HG02588 (cell line): ENCODE measurements at regions not wholly inside any gene's neighbourhood (a gene's known extent, or its start where the extent isn't known, plus 50 kb on each side); places are given as distances from the start of the nearest gene placed in this dataset.

Source experiments
- ATAC-seq: cut with Tn5 transposase; IDR thresholded peaks from one replicate; pipeline ENCODE4 v1.9.1; 2021; ENCODE audit warnings: mild to moderate bottlenecking, moderate library complexity; ENCODE audit not compliant: unreplicated experiment

GRCh38 chr3:168271932-168272331, 176.2 kb upstream of the GOLIM4 start:
- ATAC-seq, result no peak

DNA sequence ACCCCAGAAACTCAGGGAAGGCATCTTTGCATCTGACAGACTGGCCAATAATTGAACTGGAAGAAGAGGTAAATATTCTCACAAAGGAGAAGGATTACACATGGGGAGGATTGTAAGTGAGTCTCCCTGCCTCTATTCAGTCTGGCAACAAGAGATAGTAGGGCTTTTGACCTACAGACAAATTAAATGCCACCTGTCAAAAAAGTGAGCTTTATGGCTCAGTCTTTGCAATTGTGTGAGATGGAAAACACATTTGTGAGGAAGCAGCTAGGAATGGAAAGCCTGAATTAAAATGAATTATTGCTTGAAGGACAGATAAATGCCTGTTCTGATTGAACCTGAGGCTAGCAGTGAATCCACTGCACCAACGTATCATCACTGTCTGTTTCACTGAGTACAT, 173.3 kb upstream of the GOLIM4 start:
- no peak for ATAC-seq

GRCh38 chr3:168267179-168267578, 171.5 kb upstream of the GOLIM4 start:
- ATAC-seq, result peak; percentile 62

GRCh38 chr3:168266335-168266734, 170.6 kb upstream of the GOLIM4 start:
- ATAC-seq, result no peak

DNA sequence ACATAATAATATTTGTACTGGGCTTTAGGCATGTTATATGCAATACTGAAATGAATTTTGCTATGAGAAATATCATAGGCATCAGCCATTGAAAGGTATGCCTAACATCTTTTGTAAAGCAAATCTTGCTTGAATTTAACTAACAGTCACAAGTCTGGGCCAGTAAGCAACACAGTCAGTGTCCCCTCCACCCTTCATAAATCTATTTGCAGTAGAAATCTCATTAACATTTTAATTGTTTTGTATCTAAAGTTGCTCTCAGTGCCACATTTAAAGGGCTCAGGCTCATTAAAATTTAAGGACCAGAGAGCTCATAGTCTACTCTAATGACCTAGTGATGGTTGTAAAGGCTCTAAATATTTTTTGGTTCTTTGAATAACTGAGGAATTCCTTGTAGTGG, 167.2 kb upstream of the GOLIM4 start:
- no peak for ATAC-seq

DNA sequence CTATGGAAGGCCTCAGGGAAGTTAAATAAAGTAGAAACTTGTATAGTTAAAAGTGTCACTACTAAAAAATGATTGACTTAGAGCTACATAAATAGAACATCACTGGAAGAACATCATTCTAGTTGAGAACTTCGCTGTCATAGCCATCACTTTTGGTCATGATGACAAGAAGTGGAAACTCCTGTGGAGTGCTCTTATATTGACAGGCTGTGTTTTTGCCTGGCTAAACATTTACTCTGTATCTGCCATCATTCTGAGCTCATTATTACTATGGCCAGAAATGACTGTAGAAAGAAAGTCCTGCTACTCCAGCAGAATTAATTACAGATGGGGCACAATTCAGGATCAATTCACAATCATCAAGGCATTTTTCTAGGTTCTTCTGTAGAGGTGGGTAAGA, 165.1 kb upstream of the GOLIM4 start:
- ATAC-seq, result peak; percentile 90

DNA sequence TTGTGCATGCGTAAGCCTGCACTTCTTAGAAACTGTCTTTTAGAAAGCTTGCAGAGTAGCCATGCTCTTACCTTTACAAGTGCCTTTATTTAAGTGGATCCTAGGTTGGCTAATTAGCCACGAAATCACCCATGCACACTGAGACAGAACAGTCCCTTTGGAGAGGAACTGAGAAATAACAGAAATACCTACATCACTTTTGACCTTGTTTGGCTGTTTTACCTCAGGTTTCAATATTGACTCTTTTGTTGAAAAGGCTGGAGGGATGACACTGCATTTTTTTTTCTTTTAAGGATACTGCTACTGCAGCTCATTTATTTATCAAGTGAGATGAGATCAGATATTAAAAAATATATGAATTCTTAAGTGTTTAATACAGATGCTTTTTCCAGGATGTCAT, 155.6 kb upstream of the GOLIM4 start:
- peak; percentile 46 for ATAC-seq

GRCh38 chr3:168250415-168250861, 154.7 kb upstream of the GOLIM4 start:
- peak; percentile 16 for ATAC-seq

- ATAC-seq, result peak; percentile 69
These were observed 154.1 kb upstream of the GOLIM4 start for GRCh38 chr3:168249550-168250414.

DNA sequence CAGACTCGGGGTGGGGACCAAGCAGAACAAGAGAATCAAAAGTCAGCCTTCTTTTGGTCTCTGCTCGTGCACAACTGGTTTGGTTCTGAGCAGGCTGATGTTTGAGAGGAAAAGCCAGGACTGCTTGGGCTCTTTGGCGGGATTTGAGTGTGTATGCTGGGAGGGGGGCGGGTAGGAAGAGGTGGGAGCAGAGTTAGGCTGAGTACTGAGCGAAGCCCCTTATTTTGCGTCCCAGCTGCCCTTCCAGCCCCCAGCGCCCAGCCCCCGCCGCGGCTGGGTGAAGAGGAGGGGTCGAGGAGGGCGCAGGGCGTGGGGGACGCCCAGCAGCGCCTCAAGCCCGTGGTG, 153.5 kb upstream of the GOLIM4 start:
- peak; percentile 4 for ATAC-seq

- peak; percentile 1 for ATAC-seq
These were observed 152.9 kb upstream of the GOLIM4 start for GRCh38 chr3:168248383-168249204.

DNA sequence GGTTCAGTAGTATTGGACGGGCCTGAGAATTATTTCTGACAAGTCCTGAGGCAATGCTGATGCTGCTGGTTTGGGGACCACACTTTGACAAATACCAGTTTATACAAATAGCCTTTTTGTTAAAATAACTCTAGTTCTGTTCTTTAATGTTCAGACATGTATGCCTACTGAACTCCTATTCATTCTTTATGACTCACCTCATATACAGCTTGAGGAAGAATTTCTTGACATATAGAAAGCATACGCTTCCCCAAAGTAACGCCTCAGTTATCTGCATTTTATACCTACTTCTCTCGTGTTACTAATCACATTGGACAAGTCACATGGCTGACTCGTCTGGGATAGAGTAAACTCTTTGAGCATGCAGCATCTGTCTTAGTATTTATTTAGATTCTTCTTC, 145.4 kb upstream of the GOLIM4 start:
- ATAC-seq, result no peak

DNA sequence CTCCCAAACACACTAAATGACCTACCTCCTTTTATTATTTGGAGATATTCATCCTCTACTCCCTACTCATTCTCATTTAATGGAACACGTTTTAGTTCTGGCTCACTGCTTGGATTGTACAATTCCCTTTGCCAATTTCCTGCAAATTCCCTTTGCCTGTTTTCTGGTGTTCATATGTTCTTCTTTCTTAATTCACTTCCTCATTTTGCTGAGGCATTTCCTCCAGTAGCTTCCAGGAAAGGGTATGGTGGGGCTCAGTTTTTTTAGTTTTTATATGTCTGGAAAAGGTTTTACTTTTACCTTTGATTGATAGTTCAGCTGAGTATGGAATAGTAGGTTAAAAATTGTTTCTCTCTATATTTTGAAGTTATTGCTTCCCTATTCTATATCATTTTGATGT, 143.6 kb upstream of the GOLIM4 start:
- no peak for ATAC-seq

- ATAC-seq, result no peak
These were observed 137.3 kb upstream of the GOLIM4 start for GRCh38 chr3:168233001-168233400.

- no peak for ATAC-seq
These were observed 127.4 kb upstream of the GOLIM4 start for GRCh38 chr3:168223085-168223484.

GRCh38 chr3:168220556-168220955, 124.8 kb upstream of the GOLIM4 start:
- ATAC-seq, result no peak

- no peak for ATAC-seq
These were observed 123.8 kb upstream of the GOLIM4 start for GRCh38 chr3:168219530-168219929.

GRCh38 chr3:168218600-168218999, 122.9 kb upstream of the GOLIM4 start:
- no peak for ATAC-seq

GRCh38 chr3:168216851-168217250, 121.1 kb upstream of the GOLIM4 start:
- no peak for ATAC-seq

- peak; percentile 94 for ATAC-seq
These were observed 118.2 kb upstream of the GOLIM4 start for GRCh38 chr3:168213920-168214319.

- ATAC-seq, result no peak
These were observed 117.1 kb upstream of the GOLIM4 start for GRCh38 chr3:168212664-168213285.

- ATAC-seq, result no peak
These were observed 109.7 kb upstream of the GOLIM4 start for GRCh38 chr3:168205451-168205850.
